NCI-H345 (cell line): ENCODE measurements at regions not wholly inside any gene's neighbourhood (a gene's known extent, or its start where the extent isn't known, plus 50 kb on each side); places are given as distances from the start of the nearest gene placed in this dataset.

ENCODE experiments used
- DNase-seq: peaks from one replicate; lab custom pipeline; 2025; lab: John Stamatoyannopoulos, UW

DNA sequence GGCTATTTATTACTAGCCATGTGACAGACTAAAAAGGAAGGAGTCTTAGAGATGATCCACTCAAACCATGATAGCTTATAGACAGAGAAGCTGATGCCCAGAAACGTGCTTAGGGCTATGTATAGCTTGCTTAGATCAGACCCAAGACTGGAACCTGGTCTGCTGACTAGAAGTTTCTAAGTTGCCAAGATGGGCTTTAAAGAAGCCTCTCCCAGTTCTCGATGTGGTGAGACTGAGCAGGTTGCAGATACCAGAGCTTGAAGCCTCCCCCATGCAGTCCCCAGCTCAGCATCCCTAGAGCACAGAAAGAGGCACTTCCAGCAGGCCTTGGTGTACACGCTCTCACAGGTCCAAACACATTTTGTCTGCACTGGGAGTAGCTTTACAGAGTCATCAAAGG, 51.1 kb upstream of the ATP10B start:
- DNase-seq, result no peak
